ENCODE measurements at regions not wholly inside any gene's neighbourhood (a gene's known extent, or its start where the extent isn't known, plus 50 kb on each side); places are given as distances from the start of the nearest gene placed in this dataset.

DNA sequence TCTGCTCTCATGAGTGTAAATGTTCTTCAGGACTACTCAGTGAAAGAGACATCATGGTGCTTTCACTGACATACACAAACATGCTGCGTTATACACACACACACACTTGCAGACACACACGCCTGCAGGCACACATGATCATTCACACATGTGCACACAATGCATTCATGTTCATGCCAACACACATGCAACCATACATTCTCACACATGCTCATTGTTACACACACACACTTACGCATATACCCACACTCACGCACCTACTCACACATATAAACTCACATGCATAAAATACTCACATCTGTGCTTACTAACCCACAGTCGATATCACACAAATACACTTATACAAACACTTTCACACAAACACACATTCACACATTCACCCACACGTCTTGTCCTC lies 241.6 kb downstream of the LMX1A start:
- TF ChIP-seq, protein P1, sequence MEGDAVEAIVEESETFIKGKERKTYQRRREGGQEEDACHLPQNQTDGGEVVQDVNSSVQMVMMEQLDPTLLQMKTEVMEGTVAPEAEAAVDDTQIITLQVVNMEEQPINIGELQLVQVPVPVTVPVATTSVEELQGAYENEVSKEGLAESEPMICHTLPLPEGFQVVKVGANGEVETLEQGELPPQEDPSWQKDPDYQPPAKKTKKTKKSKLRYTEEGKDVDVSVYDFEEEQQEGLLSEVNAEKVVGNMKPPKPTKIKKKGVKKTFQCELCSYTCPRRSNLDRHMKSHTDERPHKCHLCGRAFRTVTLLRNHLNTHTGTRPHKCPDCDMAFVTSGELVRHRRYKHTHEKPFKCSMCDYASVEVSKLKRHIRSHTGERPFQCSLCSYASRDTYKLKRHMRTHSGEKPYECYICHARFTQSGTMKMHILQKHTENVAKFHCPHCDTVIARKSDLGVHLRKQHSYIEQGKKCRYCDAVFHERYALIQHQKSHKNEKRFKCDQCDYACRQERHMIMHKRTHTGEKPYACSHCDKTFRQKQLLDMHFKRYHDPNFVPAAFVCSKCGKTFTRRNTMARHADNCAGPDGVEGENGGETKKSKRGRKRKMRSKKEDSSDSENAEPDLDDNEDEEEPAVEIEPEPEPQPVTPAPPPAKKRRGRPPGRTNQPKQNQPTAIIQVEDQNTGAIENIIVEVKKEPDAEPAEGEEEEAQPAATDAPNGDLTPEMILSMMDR (IDR thresholded peaks at IDR 0.05), result no peak
- TF ChIP-seq POLR2A (IDR thresholded peaks at IDR 0.05), result no peak

Data from heart left ventricle (tissue), 13 donors.